ENCODE measurements at regions not wholly inside any gene's neighbourhood (a gene's known extent, or its start where the extent isn't known, plus 50 kb on each side); places are given as distances from the start of the nearest gene placed in this dataset.

GRCh38 chr1:34364376-34364775 lies 187.7 kb downstream of the C1orf94 start:
- TF ChIP-seq CTCF (IDR thresholded peaks at IDR 0.05; ENCODE audit: low read length) = no peak
- TF ChIP-seq EZH2 (IDR thresholded peaks at IDR 0.05; ENCODE audit: borderline replicate concordance, low read length) = no peak
